Erythroblast (primary cell): ENCODE measurements at regions not wholly inside any gene's neighbourhood (a gene's known extent, or its start where the extent isn't known, plus 50 kb on each side); places are given as distances from the start of the nearest gene placed in this dataset.

Experiments used
- DNase-seq, 2 experiments: peaks; one replicate each; lab custom pipeline; 2025; lab: John Stamatoyannopoulos, UW
- GATA1 ChIP-seq: IDR thresholded peaks from 2 replicates; pipeline ENCODE4 v1.6.1; 2011; ENCODE audit warnings: low read depth, mild to moderate bottlenecking, control low read depth, low read length, moderate library complexity
- POLR2A ChIP-seq: IDR thresholded peaks from 2 replicates; pipeline ENCODE4 v1.6.1; 2011; ENCODE audit warnings: mild to moderate bottlenecking, low read length

DNA sequence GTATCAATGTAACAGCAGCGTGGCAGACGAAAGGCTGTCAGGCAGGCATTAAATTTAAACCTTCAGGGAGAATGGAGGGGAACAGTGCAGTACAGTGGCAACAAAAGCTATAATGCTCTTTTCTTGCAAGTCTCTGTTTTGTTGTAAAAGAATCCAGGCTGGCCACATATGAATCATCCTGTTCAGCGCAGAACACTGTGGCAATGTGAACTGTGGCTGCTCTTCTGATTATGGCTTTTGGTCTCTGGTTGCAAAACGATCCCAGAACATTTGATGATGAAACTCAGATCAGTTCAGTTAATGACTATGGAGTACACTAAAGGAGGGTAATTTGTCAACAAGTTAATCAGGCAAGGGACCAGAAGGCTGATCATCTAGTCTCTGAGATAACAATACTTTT, 219.7 kb upstream of the SGO1 start:
- DNase-seq, result no peak
- TF ChIP-seq POLR2A, result no peak

DNA sequence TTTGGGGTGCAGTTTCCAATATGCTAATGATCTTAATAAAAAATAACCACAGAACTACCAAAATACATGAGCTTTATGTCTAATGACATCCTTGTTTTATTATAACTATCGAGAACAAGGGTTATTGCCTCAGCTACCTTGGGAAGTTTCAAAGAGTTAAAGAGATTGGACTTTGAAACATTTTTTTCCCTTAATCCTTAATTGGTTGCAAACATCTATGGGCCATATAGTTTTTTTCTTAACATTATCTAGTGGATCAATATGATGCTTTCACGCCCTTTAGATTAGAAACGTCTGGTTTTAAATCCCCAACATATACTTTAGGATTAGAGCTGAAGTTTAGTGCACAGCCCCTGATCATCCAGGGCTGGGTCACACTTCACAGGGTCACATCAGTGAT, 219.2 kb upstream of the SGO1 start:
- TF ChIP-seq POLR2A (no peak), GATA1 (no peak)

DNA sequence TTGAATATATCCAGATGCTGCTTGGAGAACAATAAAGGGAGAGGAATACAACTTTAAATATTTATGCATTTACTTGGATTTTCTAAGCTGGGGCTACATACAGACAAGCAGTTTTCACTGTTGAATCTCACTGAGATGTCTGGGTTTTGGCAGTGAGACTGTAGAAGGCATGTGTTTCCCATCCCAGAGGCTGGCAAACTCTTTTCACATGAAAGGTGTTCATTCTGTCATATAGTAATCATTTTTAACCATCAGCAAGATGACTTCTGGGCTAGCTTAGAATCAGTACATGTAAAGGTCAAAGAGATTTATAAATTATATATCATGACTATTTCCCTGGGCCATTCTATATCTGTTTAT, 218.7 kb upstream of the SGO1 start:
- DNase-seq, result no peak
- TF ChIP-seq POLR2A (no peak), GATA1 (no peak)

More for the DNA sequence above, 219.2 kb upstream of the SGO1 start:
- DNase-seq, result no peak

DNA sequence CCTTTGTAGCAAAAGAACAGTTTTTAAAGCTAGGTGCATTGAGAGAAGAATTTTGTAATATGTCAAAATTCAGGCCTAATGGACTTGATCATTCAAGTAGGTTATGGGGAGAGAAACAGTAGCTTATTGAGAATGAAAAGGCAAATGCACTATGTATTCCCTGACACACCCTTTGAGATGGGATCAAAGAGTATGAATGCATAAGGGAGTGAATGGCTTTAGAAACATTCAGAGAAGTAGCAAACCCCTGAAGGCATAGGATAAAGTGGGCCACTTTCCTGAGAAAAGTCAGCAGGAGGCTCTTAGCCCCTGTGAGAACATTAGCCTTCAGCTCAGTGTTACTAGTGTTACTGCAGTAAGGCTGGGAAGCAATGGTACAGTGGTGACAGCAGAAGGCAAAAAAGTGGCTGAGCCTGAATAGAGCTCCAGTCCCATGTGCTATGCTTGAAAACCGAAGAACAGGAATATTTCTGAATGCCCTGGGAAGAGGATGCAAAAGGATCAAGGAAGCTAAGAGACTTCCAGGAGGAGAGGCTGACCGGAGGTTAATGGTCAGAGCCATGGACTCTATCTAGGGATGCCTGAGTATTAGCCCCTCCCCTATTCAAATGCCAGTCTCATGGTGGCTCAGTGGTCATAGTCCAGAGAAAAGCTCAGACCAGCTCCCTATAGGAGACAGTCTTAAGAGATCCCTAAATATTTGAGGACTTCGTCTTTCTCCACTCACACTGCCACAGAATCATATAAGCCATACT, 218.2 kb upstream of the SGO1 start:
- TF ChIP-seq GATA1 (no peak), POLR2A (no peak)
- no peak for DNase-seq

DNA sequence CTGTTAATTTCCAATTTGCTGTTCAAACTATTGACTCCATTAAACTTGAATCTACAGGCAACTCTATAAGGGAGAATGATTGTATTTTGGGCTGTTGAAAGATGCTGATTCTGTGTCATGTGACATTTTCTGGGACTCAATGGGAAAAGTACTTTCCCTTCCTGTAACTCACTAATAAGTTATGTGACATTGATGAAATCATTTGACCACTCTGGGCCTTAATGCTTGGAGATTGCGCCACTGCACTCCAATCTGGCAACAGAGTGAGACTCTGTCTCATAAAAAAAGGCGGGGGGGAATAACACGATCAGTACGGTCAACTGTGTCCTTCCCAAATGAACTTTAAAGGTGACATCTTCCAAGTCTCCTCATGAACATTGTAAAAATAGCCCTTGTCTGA, 215.2 kb upstream of the SGO1 start:
- TF ChIP-seq POLR2A (no peak), GATA1 (no peak)

DNA sequence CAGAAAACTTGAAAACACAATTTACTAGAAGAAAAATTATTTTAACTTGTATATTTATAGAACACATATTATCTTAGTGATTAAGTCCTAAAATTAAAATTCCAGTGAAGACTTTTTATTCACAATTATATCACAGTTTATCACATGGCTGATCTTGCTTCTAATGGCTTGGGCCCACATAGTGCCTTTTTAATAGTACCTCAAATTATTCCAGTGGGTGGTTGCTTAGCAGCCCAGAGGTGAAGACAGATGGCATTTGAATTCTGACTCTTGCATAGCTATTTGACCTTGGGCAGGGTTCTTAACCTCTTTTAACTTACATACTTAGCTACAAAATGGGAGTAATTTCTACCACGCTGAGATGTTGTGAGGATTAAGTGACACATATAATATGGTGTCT, 214.7 kb upstream of the SGO1 start:
- TF ChIP-seq GATA1, result no peak
- no peak for TF ChIP-seq POLR2A
- DNase-seq, result no peak

More for the DNA sequence above, 215.2 kb upstream of the SGO1 start:
- DNase-seq, result no peak

DNA sequence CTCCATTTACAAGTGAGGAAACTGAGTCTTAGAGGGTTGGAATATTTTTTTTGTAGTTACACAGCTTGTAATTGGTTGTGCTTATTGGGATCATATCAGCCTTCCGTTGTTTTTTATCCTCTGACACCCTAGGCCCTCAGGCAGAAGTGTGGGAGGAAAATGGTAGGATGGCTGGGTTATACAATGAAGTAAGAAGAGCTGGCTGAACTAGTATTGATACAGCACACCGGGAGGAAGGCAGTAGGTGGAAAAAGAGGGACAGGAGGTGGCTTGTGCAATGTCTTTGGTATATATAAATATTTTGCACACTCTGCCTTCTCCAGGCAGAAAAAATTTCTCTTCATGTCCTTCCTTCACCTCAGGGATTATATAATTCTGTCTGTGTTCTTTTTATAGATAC, 214.3 kb upstream of the SGO1 start:
- no peak for TF ChIP-seq POLR2A
- no peak for TF ChIP-seq GATA1
- DNase-seq, result no peak

DNA sequence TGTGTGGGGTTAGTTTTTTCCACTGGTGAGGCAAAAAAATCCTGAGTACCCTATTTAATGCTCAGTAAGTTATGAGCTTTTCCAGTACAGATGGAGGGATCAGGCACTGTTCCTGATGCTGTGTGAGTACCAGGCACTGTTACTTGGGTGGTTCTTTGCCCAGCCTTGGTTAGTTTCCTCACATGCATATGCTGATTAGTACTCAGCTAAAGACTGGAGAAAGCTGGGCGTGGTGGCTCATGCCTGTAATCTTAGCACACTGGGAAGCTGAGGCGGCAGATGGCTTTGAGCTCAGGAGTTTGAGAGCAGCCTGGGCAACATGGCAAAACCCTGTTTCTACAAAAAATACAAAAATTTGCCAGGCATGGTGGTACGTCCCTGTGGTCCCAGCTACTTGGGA, 210.3 kb upstream of the SGO1 start:
- no peak for TF ChIP-seq GATA1
- TF ChIP-seq POLR2A, result no peak

DNA sequence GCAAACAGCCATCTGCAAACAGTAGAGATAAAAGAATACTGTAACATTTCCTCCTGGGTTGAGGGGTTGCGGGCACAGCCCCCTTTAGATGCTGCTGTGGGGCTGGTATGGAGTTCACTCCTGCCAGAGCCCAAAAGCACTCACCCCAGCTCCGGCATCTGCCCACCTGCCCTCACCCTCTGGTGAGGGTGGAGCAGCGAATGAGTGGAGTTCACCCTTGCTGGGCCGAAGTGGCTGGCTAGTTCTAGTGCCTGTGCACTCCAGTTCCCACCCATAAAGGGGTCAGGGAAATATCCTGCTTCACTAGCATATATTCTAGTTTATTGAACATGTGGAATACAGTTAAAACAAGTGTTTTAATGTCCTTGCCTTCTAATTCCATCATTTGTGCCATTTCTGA, 209.7 kb upstream of the SGO1 start:
- TF ChIP-seq POLR2A (no peak), GATA1 (no peak)
- no peak for DNase-seq

More for the DNA sequence above, 210.3 kb upstream of the SGO1 start:
- DNase-seq, result peak in 1 of 2 experiments; percentile 10

DNA sequence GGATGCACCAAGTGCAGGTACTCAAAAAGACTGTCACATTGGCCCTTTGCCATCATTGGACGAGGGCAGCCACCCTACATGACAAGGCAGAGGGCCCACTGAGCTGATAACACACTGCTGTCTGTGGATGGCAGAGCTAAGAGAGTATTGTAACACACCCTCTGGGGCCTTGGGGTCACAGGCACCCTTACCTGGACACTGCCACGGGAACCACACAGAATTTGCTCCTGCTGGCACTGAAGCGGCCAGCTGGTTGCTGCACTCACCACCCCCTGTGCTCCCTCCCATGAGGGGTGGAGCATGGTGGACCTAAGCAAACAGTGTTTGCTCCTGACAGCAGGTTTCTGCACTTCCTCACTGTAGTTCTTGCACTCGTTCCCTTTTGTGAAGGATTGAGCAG, 208.2 kb upstream of the SGO1 start:
- TF ChIP-seq GATA1, result no peak
- TF ChIP-seq POLR2A, result no peak
- peak; percentile 17 to 59 for DNase-seq

DNA sequence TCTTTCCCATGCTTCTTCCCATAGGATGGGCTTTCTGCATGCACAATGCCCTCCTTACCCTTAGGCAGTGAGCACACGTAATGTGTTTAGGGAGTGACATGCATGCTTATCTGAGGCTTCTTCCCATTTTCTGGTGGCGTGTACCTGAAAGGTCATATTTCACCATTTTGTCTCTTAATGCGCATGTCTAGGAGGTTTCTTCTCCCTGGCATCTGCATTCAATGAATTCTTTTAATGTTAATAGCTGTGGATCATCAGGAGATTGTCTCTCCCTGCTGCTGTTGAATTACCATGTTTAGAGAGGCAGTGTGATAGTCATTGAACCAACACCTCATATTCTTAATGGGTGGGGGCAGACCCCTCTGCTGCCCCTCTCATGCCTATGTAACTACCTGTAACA, 205.6 kb upstream of the SGO1 start:
- no peak for DNase-seq
- no peak for TF ChIP-seq POLR2A
- TF ChIP-seq GATA1, result no peak

DNA sequence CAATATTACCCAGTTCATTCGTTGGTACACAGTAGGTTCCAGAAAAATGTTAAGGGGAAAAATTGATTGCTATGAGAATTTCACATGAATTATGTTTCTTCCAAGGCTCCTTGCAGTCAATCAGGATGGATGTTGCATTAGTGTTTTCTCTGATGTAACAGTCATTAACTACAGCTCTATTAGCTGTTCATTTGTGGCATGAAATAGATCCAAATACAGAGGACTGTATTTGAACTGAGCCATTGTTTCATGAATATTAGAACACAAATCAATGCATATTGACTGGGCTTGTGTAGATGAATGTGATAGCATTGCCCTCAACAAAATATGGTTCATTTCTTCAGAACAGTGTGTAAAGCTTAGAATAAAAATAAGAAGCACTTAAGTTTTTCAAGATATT, 203.0 kb upstream of the SGO1 start:
- TF ChIP-seq GATA1 (no peak), POLR2A (no peak)
- DNase-seq, result no peak

DNA sequence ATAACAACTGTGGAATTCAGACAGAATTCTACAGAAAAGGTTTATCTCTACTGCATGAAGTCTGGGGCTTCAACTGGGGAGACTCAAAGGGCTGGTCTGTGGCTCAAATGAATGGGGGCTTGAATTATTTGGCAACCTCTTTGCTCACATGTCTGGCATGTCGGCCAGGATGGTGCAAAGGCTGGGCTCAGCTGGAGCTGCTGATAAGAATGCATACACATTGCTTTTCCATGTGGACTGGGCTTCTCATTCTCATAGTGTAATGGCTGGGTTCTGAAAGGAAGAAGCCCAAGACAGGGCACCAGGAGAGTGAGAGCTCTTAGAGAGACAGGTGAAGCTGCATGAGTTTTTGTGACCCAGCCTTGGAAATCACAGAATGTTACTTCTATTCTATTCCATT, 194.3 kb upstream of the SGO1 start:
- DNase-seq, result peak in 1 of 2 experiments; percentile 34
- TF ChIP-seq GATA1 (no peak), POLR2A (no peak)

DNA sequence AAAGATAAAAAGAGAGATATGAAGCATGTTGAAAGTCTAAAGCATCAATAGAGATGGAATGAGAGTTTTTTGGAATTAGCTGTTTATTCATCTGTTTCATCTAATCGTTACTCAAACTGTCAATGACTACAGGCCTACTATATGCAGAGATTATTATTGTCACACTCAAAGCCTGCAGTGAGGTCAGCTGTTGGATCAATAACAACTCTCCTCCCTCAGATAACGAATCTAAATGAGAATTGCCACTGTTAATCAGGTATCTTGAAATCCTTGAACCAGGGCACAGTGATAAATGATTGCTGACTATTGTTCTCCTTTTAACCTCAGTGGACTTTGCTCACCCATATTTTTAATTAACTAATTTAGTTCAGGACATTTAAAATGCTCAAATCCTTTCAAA, 192.3 kb upstream of the SGO1 start:
- TF ChIP-seq GATA1 (no peak), POLR2A (no peak)
- no peak for DNase-seq

DNA sequence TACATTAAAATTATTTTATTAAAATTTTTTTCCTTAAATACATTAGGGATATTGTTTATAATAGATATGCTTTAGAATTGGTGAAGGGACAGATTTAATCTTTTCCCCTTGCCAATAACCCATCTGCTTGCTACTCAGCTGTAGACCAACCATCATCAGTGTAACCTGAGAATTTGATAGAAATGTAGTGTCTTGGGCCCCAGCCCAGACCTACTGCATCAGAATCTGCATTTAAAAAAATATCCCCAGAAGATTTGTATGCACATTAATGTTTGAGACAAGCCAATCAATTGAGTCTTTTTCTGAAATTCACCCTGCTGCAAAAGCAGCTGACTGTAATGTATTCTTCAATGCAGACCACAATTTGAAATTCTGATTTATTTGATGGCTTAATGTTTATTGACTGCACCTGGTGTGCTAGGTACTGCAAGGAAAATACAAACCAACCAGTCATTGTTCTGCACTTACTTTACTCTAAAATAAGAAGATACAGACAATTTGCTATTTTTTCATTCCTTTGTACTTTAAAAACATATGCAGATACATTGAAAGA, 190.7 kb upstream of the SGO1 start:
- TF ChIP-seq GATA1 (no peak), POLR2A (no peak)
- no peak for DNase-seq
